H9 (cell line): ENCODE measurements at regions not wholly inside any gene's neighbourhood (a gene's known extent, or its start where the extent isn't known, plus 50 kb on each side); places are given as distances from the start of the nearest gene placed in this dataset.
A peak's percentile ranks its signal among the peaks of the same experiment; 100 is the strongest.

ENCODE experiments used
- DNase-seq: peaks from one replicate; pipeline ENCODE4 v3.0.0-alpha.2; 2017
- H2AFZ ChIP-seq: one replicate; pipeline ENCODE4 v1.6.1; 2013; ENCODE audit warnings: mild to moderate bottlenecking, low read length, control low read depth, moderate library complexity
- H2AK5ac ChIP-seq: 2 replicates; pipeline ENCODE4 v1.6.1; 2013; ENCODE audit warnings: low read length, control low read depth, mixed read lengths; ENCODE audit not compliant: insufficient read length
- H2BK120ac ChIP-seq: one replicate; pipeline ENCODE4 v1.6.1; 2013; ENCODE audit warnings: low read depth, mild to moderate bottlenecking, low read length, control low read depth, inconsistent platforms; ENCODE audit not compliant: poor library complexity, severe bottlenecking
- H2BK12ac ChIP-seq: 2 replicates; pipeline ENCODE4 v1.6.1; 2013; ENCODE audit warnings: low read length, control low read depth, mixed read lengths, low read depth; ENCODE audit not compliant: insufficient read length
- H2BK15ac ChIP-seq: 2 replicates; pipeline ENCODE4 v1.6.1; 2013; ENCODE audit warnings: low read depth, low read length, control low read depth
- H2BK20ac ChIP-seq: one replicate; pipeline ENCODE4 v1.6.1; 2013; ENCODE audit warnings: low read depth, mild to moderate bottlenecking, low read length, control low read depth, inconsistent platforms; ENCODE audit not compliant: poor library complexity, severe bottlenecking
- H2BK5ac ChIP-seq: 2 replicates; pipeline ENCODE4 v1.6.1; 2013; ENCODE audit warnings: low read length, control low read depth, mixed read lengths; ENCODE audit not compliant: insufficient read length
- H3K14ac ChIP-seq: 2 replicates; pipeline ENCODE4 v1.6.1; 2013; ENCODE audit warnings: low read length, control low read depth; ENCODE audit not compliant: insufficient read depth
- H3K18ac ChIP-seq: 2 replicates; pipeline ENCODE4 v1.6.1; 2013; ENCODE audit warnings: low read depth, mild to moderate bottlenecking, mixed read lengths, low read length, control low read depth; ENCODE audit not compliant: insufficient read length
- H3K23ac ChIP-seq: 2 replicates; pipeline ENCODE4 v1.6.1; 2013; ENCODE audit warnings: low read length, control low read depth, mixed read lengths, low read depth; ENCODE audit not compliant: insufficient read length
- H3K23me2 ChIP-seq: 2 replicates; pipeline ENCODE4 v1.6.1; 2013; ENCODE audit warnings: low read depth, mild to moderate bottlenecking, mixed read lengths, low read length, control low read depth; ENCODE audit not compliant: insufficient read length, poor library complexity, severe bottlenecking
- H3K27ac ChIP-seq: 2 replicates; pipeline ENCODE4 v1.5.1; 2013; ENCODE audit warnings: low read length, control low read depth, mixed read lengths, low read depth; ENCODE audit not compliant: insufficient read length
- H3K27me3 ChIP-seq: 2 replicates; pipeline ENCODE4 v1.6.1; 2013; ENCODE audit warnings: low read length, control low read depth, inconsistent platforms; ENCODE audit not compliant: insufficient read depth
- H3K4ac ChIP-seq: 2 replicates; pipeline ENCODE4 v1.6.1; 2013; ENCODE audit warnings: low read depth, mild to moderate bottlenecking, control low read depth, inconsistent platforms, low read length, moderate library complexity
- H3K4me1 ChIP-seq: 2 replicates; pipeline ENCODE4 v1.6.1; 2013; ENCODE audit warnings: low read length, control low read depth, inconsistent platforms; ENCODE audit not compliant: insufficient read depth
- H3K4me2 ChIP-seq: 2 replicates; pipeline ENCODE4 v1.6.1; 2013; ENCODE audit warnings: low read length, control low read depth, mixed read lengths; ENCODE audit not compliant: insufficient read length, insufficient read depth
- H3K56ac ChIP-seq: 2 replicates; pipeline ENCODE4 v1.6.1; 2013; ENCODE audit warnings: low read depth, mild to moderate bottlenecking, mixed read lengths, low read length, control low read depth; ENCODE audit not compliant: insufficient read length
- H3K79me1 ChIP-seq: 2 replicates; pipeline ENCODE4 v1.6.1; 2013; ENCODE audit warnings: low read depth, mild to moderate bottlenecking, moderate library complexity, low read length, control low read depth, inconsistent platforms; ENCODE audit not compliant: insufficient read depth, poor library complexity, severe bottlenecking
- H3K79me2 ChIP-seq: 2 replicates; pipeline ENCODE4 v1.6.1; 2013; ENCODE audit warnings: low read length, control low read depth, inconsistent platforms; ENCODE audit not compliant: insufficient read depth
- H3K9ac ChIP-seq: 2 replicates; pipeline ENCODE4 v1.6.1; 2013; ENCODE audit warnings: low read length, control low read depth, mixed read lengths; ENCODE audit not compliant: insufficient read length; ENCODE audit errors: extremely low read depth
- H3K9me3 ChIP-seq: one replicate; pipeline ENCODE4 v1.6.1; 2013; ENCODE audit warnings: low read depth, low read length, inconsistent platforms; ENCODE audit not compliant: control insufficient read depth
- H3T11ph ChIP-seq: one replicate; pipeline ENCODE4 v1.6.1; 2013; ENCODE audit warnings: mild to moderate bottlenecking, low read length, control low read depth, inconsistent platforms
- H4K20me1 ChIP-seq: one replicate; pipeline ENCODE4 v1.6.1; 2013; ENCODE audit not compliant: control insufficient read depth, insufficient read length, insufficient read depth
- H4K5ac ChIP-seq: 2 replicates; pipeline ENCODE4 v1.6.1; 2013; ENCODE audit warnings: low read depth, mild to moderate bottlenecking, mixed read lengths, low read length, control low read depth; ENCODE audit not compliant: insufficient read length
- H4K8ac ChIP-seq: replicated peaks from 2 replicates; pipeline ENCODE4 v1.6.1; 2013; ENCODE audit warnings: low read length, control low read depth, mixed read lengths, low read depth; ENCODE audit not compliant: insufficient read length
- H4K91ac ChIP-seq: 2 replicates; pipeline ENCODE4 v1.6.1; 2013; ENCODE audit warnings: low read depth, mild to moderate bottlenecking, moderate library complexity, mixed read lengths, low read length, control low read depth; ENCODE audit not compliant: insufficient read length
- H3K27ac Mint-ChIP-seq, 3 experiments: 2 replicates in 2 of 3; 3 replicates in 1 of 3; pipeline ENCODE4 v1.8.0; 2020 to 2021; ENCODE audit warnings: mixed read lengths in 3 of 3, mild to moderate bottlenecking in 1 of 3, moderate library complexity in 1 of 3
- H3K27me3 Mint-ChIP-seq: 2 replicates; pipeline ENCODE4 v1.8.0; 2021; ENCODE audit warnings: low read depth, mild to moderate bottlenecking, moderate library complexity, mixed read lengths
- H3K36me3 Mint-ChIP-seq, 3 experiments: 2 replicates in 2 of 3; 3 replicates in 1 of 3; pipeline ENCODE4 v1.8.0; 2020 to 2021; ENCODE audit warnings: low read depth in 3 of 3, mixed read lengths in 3 of 3; ENCODE audit not compliant: insufficient read depth in 1 of 3
- H3K4me1 Mint-ChIP-seq, 2 experiments: 2 replicates each; pipeline ENCODE4 v1.8.0; 2020; ENCODE audit warnings: mixed read lengths in 2 of 2
- H3K4me3 Mint-ChIP-seq, 2 experiments: 2 replicates in 1 of 2; 3 replicates in 1 of 2; pipeline ENCODE4 v1.8.0; 2020 to 2021; ENCODE audit warnings: mild to moderate bottlenecking in 2 of 2, mixed read lengths in 2 of 2, moderate library complexity in 1 of 2
- H3K9me3 Mint-ChIP-seq, 2 experiments: 2 replicates in 1 of 2; 3 replicates in 1 of 2; pipeline ENCODE4 v1.8.0; 2020; ENCODE audit warnings: mild to moderate bottlenecking in 2 of 2, mixed read lengths in 2 of 2, moderate library complexity in 1 of 2
- CTCF ChIP-seq: fragments of 200-600 bp; sonication (generic); conservative IDR thresholded peaks from 3 replicates; pipeline ENCODE4 v1.8.0; 2021; ENCODE audit warnings: antibody characterized with exemption, mild to moderate bottlenecking
- WGBS: extraction: QIAGEN DNeasy Blood & Tissue Kit; methylation state at CpG from one replicate; pipeline ENCODE4 v1.1.7; 2013; ENCODE audit warnings: missing lambda C conversion rate, low lambda C conversion rate, mixed read lengths; ENCODE audit not compliant: insufficient read length; ENCODE audit errors: extremely low coverage; 5-methylcytosine and 5-hydroxymethylcytosine counted together

DNA sequence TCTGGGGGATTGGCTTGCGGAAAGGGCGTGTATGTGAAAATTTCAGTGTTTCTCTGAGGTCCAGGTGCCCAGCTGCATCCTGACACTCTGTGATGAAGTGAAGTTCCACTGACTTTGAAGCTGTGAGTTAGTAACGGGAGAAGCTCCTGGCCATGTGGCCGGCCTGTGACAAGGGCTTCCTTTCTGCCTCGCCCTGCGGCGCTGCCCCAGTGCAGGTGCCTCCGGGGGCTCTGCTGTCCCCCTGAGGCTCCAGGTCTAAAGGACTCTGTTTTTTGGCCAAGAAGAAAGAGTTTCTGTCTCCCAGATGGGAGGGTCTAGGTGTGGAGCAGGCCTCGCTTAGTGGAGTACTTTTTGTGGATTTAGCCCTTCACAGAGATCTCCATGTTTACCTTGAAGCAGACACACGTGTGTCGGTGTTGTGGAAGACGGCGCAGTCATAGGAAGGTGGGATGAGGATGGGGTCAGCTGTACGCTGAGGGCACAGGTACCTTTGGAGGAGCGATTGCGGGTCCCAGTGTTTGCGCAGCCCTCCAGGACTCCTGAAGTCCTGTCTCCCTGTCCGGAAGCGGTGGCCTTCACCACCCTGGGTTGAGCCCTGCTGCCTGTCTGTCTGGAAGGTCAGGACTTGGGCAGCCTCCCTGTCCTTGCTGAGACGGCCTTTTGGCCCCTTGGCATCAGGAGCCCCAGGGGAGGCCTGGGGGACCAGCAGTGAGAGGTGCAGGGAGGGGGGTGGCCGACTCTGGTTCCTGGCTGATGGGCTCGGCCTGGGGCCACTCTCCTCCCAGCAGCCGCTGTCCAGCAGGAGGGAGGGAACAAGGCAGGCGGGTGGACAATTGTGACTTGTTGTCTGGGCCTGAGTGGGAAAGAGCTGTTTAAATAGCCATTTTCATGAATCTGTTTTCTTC lies 1249.3 kb downstream of the BRD1 start:
- H3K9me3 ChIP-seq: no peaks in the 10 kb centered on the region
- no peak overlapping the region for H3K4ac ChIP-seq
- H2AK5ac ChIP-seq: no peak overlapping the region
- H3K27me3 Mint-ChIP-seq: peaks cover 13% of the 10 kb centered on the region
- no peak for DNase-seq
- no peak for TF ChIP-seq CTCF
- H2BK12ac ChIP-seq: no peak overlapping the region
- H3K4me3 Mint-ChIP-seq: peak overlapping the region; percentile 17 to 48; a peak in 3 of 5 replicates
- H3K36me3 Mint-ChIP-seq: no peaks in the 10 kb centered on the region; a peak in 1 of 7 replicates
- H3K27ac Mint-ChIP-seq: no peak overlapping the region; a peak in 1 of 7 replicates
- H2BK15ac ChIP-seq: no peak overlapping the region
- no peak overlapping the region for H3K4me2 ChIP-seq
- no peak overlapping the region for H3K18ac ChIP-seq
- H3K56ac ChIP-seq: no peak overlapping the region
- no peak overlapping the region for H4K8ac ChIP-seq
- no peak overlapping the region for H4K5ac ChIP-seq
- no peaks in the 10 kb centered on the region for H3K4me1 ChIP-seq
- no peak overlapping the region; the same call in 1 of the 2 replicates for H3K14ac ChIP-seq
- no peak overlapping the region for H2BK20ac ChIP-seq
- H3K4me1 Mint-ChIP-seq: peaks cover 17% of the 10 kb centered on the region in 2 experiments
- H2AFZ ChIP-seq: no peak overlapping the region
- H3K23ac ChIP-seq: no peak overlapping the region
- no peak overlapping the region for H4K91ac ChIP-seq
- H3K9me3 Mint-ChIP-seq: no peaks in the 10 kb centered on the region
- H3K27me3 ChIP-seq: no peaks in the 10 kb centered on the region
- peaks cover 5% of the 10 kb centered on the region for H4K20me1 ChIP-seq
- no peak overlapping the region for H2BK5ac ChIP-seq
- WGBS: no CpG with 5 or more reads among the region's 24 CpGs
- no peak overlapping the region for H3K9ac ChIP-seq
- H3K79me2 ChIP-seq: no peaks in the 10 kb centered on the region; the same call in 1 of the 2 replicates
- H3K23me2 ChIP-seq: peaks cover 4% of the 10 kb centered on the region
- H2BK120ac ChIP-seq: no peak overlapping the region
- no peak overlapping the region for H3T11ph ChIP-seq
- no peaks in the 10 kb centered on the region for H3K79me1 ChIP-seq
- H3K27ac ChIP-seq: no peak overlapping the region
